ENCODE measurements at regions not wholly inside any gene's neighbourhood (a gene's known extent, or its start where the extent isn't known, plus 50 kb on each side); places are given as distances from the start of the nearest gene placed in this dataset.

DNA sequence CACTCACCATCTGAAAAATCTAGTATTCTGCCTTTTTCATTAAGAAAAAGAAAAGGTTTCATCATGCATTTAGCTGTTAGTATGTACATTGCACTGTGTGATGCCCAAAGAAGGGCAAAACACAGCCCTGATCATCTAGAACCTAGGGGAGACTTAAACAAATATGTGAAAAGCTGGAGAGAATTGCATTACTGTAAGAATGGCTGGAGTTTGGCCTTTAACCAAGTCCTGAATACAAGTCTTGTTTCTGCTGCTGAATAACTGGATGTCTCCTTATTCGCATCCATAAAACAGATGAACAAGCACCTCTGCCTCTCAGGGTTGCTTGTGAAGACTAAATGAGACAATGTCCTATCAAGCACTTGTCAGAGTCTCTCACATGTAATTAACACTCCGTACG lies 233.4 kb upstream of the LRTM1 start:
- Histone ChIP-seq H3K36me3 (no peaks in the 10 kb centered on the region), H3K27me3 (no peaks in the 10 kb centered on the region), H3K4me1 (no peaks in the 10 kb centered on the region), H3K4me3 (ENCODE audit: low read depth, low read length) (no peak overlapping the region), H3K9me3 (no peaks in the 10 kb centered on the region)
- TF ChIP-seq, protein P1, sequence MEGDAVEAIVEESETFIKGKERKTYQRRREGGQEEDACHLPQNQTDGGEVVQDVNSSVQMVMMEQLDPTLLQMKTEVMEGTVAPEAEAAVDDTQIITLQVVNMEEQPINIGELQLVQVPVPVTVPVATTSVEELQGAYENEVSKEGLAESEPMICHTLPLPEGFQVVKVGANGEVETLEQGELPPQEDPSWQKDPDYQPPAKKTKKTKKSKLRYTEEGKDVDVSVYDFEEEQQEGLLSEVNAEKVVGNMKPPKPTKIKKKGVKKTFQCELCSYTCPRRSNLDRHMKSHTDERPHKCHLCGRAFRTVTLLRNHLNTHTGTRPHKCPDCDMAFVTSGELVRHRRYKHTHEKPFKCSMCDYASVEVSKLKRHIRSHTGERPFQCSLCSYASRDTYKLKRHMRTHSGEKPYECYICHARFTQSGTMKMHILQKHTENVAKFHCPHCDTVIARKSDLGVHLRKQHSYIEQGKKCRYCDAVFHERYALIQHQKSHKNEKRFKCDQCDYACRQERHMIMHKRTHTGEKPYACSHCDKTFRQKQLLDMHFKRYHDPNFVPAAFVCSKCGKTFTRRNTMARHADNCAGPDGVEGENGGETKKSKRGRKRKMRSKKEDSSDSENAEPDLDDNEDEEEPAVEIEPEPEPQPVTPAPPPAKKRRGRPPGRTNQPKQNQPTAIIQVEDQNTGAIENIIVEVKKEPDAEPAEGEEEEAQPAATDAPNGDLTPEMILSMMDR (IDR thresholded peaks at IDR 0.05; ENCODE audit: low read depth, low read length), result no peak
- DNase-seq, result no peak

DNA sequence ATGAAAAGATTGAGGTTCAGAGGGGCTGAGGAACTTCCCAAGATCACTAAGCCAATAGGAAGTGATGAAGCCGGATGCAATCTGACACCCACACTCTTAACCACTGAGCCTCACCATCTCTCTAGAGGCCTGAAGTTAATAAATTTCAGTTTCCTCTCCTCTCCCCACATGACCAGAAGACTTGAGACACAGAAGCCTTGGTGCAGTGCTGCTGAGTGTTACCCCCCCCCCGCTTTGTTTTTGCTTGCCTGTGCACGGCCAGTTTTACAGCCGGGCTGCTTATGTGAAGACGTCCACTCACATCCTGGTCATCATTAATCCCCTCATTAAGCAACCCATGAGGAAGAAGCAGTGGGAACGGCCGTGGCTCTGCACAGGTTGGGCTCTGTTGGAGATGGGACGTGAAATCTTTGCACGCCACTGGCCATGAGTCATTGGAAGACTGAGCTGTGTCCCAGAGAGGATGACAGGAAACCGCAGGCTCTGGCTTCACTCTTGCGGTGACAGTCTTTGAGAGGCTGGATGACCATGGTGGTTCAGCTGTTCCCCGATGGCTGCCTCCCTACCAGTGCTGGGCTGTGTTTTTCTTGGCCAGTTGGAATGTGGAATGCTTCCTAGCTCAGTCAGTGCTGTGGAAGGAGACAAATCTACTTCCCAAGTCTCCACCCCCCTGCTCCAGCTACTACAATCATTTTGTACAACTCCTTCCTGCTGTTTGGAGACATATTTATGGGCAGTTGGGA lies 232.6 kb upstream of the LRTM1 start:
- Histone ChIP-seq H3K4me3 (ENCODE audit: low read depth, low read length) (no peak overlapping the region), H3K27me3 (no peaks in the 10 kb centered on the region), H3K36me3 (no peaks in the 10 kb centered on the region), H3K4me1 (no peaks in the 10 kb centered on the region), H3K9me3 (no peaks in the 10 kb centered on the region)
- DNase-seq, result peak; percentile 18
- TF ChIP-seq, protein P1 (IDR thresholded peaks at IDR 0.05; ENCODE audit: low read depth, low read length), result no peak

DNA sequence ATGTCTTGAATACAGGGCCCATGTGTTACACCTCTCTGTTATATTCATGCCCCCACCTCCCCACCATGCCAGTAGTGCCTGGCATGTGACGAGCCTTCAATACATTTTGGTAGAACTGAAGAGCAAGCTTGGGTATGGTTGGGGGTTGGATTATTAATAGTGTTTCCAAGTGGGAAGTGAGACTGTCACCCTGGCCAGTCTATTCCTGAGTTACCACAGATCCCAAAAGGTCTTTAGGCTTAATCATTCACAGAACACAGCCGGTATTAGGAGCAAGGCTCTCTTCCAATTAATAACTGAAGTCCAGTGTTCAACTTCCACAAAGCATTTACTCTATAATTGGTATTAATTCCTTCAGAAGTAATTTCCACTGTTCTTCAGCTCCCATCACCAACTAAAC lies 231.9 kb upstream of the LRTM1 start:
- DNase-seq, result no peak
- no peaks in the 10 kb centered on the region for H3K27me3 ChIP-seq
- H3K4me3 ChIP-seq (ENCODE audit: low read depth, low read length), result no peak overlapping the region
- H3K36me3 ChIP-seq, result no peaks in the 10 kb centered on the region
- H3K4me1 ChIP-seq, result no peaks in the 10 kb centered on the region
- no peaks in the 10 kb centered on the region for H3K9me3 ChIP-seq
- TF ChIP-seq, protein P1 (IDR thresholded peaks at IDR 0.05; ENCODE audit: low read depth, low read length), result no peak

DNA sequence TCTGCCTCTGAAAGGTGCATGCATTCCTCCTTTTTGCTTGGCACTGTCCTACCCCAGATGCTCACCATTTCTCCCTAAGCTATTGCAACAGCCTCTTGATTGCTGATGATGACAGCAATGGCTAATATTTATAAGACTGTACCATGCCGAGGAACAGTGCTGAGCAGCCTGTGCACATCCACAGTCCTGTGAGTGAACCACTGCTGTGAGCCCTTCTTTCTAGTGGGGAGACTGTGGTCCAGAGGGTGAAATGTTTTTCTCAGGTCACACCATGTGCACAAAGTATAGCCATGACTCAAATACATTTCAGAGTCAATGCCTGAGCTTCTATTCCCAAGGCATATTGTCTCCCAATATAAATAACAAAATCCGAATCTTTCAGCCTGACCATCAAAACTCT lies 231.2 kb upstream of the LRTM1 start:
- H3K27me3 ChIP-seq, result no peaks in the 10 kb centered on the region
- H3K36me3 ChIP-seq, result no peaks in the 10 kb centered on the region
- H3K4me3 ChIP-seq (ENCODE audit: low read depth, low read length), result no peak overlapping the region
- H3K9me3 ChIP-seq, result no peaks in the 10 kb centered on the region
- DNase-seq, result no peak
- TF ChIP-seq, protein P1 (IDR thresholded peaks at IDR 0.05; ENCODE audit: low read depth, low read length), result no peak
- H3K4me1 ChIP-seq, result no peaks in the 10 kb centered on the region

DNA sequence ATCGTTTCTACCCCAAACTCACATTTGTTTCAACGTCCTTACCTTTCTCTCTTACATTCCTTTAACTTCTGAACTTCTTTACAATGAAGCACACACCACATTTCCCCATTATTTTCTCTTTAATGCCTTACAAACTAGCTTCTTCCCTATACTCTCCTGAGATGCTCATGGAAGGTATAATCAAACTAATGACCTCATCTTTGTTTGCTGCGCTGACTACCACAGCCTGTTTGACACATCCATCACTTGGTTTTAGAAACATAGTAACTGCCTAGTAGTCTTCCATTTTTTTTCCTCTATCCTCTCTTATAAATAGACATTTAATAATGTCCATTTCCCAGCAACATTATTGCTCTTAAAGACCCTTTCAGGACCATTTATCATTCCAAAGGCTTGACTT lies 230.5 kb upstream of the LRTM1 start:
- Histone ChIP-seq H3K4me1 (no peaks in the 10 kb centered on the region), H3K4me3 (ENCODE audit: low read depth, low read length) (no peak overlapping the region), H3K27me3 (no peaks in the 10 kb centered on the region), H3K9me3 (no peaks in the 10 kb centered on the region), H3K36me3 (no peaks in the 10 kb centered on the region)
- no peak for DNase-seq
- TF ChIP-seq, protein P1 (IDR thresholded peaks at IDR 0.05; ENCODE audit: low read depth, low read length), result no peak

DNA sequence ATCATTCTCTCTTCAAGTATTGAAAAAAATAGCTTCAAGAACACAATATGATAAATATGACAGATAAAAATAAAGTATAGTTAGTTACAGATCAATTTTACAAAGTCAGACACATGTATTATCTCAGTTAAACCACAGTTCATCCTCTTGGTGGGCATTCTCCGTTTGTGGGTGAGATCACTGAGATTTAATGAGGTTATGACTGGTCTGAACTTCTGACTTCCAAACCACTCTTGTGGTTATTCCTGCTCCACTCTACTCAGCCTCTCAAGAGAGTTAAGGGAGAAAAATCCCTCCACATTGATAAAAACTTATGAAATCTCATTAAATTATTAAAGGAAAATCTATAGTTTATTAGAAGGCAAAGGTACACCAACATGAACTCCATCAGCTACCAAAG lies 229.9 kb upstream of the LRTM1 start:
- no peak for DNase-seq
- TF ChIP-seq, protein P1 (IDR thresholded peaks at IDR 0.05; ENCODE audit: low read depth, low read length), result no peak
- Histone ChIP-seq H3K36me3 (no peaks in the 10 kb centered on the region), H3K27me3 (no peaks in the 10 kb centered on the region), H3K4me1 (no peaks in the 10 kb centered on the region), H3K4me3 (ENCODE audit: low read depth, low read length) (no peak overlapping the region), H3K9me3 (no peaks in the 10 kb centered on the region)
